GM19468 (cell line): ENCODE measurements at regions not wholly inside any gene's neighbourhood (a gene's known extent, or its start where the extent isn't known, plus 50 kb on each side); places are given as distances from the start of the nearest gene placed in this dataset.
"Not testable (repeated sequence)": the region's sequence is repeated elsewhere in the genome, so short reads cannot be mapped to it uniquely, and the experiment has no call there.

Source experiments
- ATAC-seq: cut with Tn5 transposase; IDR thresholded peaks from one replicate; pipeline ENCODE4 v1.9.1; 2021; ENCODE audit warnings: mild to moderate bottlenecking, moderate library complexity, moderate number of reproducible peaks; ENCODE audit not compliant: unreplicated experiment; ENCODE audit errors: extremely low read depth

DNA sequence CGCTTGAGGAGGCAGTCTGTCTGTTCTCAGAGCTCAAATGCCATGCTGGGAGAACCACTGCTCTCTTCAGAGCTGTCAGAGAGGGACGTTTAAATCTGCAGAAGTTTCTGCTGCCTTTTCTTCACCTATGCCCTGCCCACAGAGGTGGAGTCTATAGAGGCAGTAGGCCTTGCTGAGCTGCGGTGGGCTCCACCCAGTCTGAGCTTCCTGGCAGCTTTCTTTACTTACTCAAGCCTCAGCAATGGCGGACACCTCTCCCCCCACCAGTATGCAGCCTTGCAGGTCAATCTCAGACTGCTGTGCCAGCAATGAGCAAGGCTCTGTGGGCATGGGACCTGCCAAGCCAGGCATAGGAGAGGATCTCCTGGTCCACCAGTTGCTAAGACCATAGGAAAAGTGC, 580.1 kb downstream of the FRK start:
- not testable (repeated sequence) for ATAC-seq

DNA sequence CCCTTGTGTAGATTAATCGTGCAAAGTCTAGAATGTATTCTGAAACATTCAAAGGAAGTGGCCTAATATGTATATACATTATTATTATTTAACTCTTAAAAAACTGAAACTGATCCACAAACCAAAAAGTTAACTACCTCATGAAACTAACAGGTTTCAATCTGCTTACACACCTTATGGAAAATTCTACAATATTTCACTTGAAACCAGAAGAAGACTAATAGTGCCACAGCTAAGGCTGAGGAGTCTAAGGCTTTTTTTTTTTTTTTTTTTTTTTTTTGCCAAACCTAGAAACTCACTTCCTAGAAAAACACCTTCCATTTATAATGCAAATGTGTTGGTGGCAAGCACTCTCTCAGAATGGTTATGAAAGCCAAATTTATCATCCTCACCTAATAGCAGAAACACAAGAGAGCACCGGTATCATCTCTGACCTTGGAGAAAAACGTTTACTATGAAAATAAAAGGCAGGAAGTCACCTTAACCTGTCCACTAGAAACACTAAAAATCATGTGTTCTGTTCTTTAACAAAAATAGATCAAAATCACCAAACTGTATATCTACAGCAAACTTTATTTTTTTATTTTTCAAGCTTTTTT, 586.1 kb downstream of the FRK start:
- no peak for ATAC-seq

DNA sequence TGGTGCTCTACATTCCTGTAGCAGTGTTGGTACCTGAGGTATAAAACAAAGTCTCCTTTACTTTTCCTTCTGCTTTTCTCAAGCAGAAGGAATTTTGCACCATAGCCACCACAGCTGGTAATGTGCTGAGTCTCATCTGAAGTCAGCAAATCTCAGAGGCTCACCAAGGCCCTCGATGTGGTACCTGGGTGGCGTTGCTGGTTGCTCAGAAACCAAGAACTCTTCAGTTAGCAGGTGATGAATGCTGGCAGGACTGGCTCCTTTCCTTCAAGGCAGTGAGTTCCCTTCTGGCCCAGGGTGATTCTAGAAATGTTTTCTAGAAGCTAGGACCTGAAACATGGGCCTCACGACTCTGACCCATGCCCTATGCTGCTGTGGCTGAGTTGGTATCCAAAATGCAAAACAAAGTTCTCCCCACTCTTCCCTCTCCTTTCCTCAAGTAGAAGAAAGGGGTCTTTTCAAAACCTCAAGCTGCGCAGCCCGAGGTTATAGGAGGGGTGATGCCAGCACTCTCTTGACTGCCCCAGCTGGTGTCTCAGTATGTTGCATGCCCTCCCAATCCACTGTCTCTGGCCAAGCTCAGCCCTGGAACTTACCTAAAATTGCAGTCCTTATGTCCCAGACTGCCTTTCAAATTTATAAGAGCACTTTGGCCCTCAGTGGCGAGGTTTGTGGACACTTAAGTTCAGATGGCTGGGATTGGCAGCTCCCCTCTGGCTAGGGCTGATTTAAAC, 592.3 kb downstream of the FRK start:
- ATAC-seq: no peak

DNA sequence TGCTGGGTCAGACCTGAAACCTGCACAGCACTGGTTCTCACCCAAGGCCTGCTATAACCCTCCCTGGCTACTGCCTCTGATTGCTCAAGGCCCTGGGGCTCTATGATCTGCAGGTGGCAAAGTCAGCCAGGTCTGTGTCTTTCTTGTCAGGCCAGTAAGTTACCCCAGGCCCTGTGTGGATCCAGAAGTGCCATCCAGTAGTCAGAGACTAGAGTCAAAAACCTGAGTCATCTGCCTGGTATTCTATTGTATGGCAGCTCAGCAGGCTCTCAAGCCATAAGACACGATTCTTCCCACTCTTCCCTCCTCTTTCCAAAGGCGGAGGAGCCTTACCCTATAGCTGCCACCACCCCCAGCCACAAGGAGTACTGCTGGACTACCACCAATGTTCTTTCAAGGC, 593.0 kb downstream of the FRK start:
- ATAC-seq: no peak

DNA sequence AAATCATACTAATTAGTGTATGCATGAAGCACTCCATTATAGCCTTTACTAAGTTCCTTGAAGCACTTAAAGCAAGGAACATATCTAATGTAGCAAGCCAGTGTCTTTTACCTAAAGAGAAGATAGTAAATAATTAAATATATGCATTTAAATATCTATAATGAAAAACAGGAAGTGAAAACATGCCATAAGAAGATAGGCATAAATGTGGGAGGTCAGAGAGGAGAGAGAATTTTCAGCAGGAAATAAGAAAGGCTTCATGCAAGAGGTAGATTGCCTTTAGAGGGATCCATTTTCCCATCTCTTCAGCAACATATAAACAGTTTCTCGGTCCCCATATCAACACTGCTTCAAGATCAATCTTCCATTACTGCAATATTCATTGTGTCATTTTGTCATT, 599.8 kb downstream of the FRK start:
- ATAC-seq: no peak

DNA sequence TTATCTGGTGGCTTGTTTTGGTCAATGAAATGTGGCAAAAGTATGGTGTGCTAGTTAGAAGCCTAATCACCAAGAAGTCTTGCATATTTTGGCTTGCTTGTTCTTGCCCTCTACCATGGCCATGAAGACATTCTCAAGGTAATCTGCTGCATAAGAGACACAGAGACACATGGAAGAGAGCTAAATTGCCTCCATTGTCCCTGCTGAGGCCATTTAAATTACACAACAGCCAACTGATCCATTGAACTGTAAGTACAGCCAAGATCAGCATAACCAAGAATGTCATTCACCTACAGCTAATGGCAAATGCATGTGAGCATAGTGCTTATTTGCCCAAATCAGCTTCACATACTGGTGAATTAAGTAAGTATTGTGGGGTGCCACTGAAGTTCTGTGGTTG, 603.8 kb downstream of the FRK start:
- no peak for ATAC-seq

DNA sequence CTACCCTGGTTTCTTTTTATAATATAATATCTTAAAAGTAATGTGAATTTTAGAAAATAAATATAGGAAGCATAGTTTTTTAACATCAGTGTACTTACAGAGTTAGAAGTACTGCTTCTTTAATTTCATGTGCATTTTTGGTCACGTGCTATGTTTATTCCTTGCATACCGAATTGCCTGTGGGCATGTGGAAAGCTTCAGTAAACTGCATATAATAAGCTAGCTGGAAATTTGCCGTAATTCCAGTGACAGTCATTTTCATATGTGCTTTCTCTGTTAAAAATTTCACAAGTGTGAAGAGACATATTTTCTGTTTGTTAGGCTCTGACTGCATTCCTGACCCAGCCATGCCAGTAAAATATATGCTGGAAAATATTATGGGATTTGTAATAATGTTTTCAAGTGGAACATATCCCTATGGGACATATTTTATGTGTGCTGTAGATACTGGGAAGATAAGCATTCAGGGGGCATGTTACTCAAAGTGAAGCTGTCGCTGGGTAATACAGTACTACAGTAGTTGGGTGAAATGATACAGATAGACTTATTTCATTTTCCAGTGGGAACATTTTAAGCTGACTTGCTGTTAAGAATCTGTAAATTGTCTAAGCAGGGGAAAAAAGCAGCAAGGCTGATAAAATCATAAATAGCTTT, 616.7 kb downstream of the FRK start:
- ATAC-seq: no peak

DNA sequence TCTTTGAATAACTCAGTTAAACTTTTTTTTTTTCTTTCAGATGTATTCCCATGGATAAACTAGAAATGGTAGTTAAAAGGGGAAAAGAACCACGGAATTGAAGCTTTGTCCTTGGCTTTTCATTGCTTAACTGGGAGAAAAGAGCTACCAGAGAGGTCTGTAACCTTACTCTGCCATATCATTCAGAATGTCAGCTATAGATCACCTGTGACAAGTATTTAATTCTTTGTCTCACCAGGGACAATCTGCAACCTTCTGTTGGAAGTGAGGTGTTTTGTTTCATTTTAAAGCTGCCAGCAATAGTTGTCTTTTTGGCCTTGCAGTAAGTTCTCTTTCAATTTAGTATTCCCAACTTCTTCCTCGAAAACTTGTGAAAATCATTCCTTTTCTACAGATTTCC, 618.4 kb downstream of the FRK start:
- no peak for ATAC-seq

DNA sequence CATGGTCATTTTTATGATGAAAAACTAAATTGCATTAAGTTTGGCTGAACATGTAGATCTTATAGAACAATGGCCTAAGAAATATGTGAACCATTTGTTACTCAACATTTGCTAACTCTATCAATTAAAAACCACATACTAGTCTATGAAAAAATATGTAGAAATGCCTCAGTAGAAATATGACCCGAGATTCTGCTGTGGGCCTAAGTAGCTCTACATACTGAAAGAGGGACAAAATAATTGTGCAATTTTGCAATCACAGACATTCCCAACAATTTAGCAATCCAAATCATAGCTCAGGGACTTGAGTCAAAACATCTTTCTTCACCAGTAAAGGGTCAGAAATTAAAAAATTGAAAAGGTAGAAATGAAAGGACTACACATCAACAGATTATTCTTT, 619.0 kb downstream of the FRK start:
- ATAC-seq: no peak

DNA sequence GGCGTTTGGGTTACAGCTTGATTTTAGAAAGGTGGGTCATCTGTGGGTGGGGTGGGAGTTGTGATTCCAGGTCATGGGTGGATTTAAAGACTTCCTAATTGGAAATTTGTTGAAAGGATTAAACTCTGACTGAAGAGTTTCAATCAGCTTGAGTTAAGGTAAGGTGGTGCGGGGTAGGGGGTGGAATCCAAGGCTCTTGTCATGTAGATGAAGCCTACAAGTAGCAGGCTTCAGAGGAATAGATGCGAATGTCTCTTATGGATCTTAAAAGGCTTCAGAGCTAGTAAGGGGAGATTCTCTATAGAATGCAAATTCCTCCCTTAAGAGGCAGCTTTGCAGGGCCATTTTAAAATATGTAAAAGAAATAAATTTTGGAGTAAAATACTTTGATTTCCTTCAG, 645.3 kb downstream of the FRK start:
- ATAC-seq: no peak

DNA sequence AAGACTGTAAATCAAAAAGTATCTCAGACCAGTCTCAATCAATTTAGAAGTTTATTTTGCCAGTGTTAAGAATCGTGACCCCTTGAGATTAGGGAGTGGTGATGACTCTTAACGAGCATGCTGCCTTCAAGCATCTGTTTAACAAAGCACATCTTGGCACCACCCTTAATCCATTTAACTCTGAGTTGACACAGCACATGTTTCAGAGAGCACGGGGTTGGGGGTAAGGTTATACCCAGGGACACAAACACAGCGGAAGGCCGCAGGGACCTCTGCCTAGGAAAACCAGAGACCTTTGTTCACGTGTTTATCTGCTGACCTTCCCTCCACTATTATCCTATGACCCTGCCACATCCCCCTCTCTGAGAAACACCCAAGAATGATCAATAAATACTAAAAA, 645.8 kb downstream of the FRK start:
- not testable (repeated sequence) for ATAC-seq

DNA sequence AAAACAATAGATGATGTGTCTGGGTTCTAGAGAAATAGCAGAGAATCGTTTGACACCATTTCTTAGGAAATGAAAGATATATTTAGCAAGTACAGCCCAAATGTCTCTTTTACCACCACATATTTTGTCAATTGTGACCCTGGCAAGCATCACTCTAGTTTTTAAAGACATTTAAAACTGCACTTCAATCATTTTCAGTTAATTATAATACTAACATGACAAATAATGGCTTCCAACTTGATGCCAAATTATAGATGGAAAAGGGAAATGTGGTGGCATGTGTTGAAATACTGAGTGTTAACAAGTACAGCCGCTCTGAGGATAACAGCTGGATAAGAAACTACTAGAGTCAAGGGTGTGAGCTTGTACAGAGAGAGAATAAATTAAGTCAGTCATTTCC, 648.9 kb downstream of the FRK start:
- ATAC-seq: no peak

DNA sequence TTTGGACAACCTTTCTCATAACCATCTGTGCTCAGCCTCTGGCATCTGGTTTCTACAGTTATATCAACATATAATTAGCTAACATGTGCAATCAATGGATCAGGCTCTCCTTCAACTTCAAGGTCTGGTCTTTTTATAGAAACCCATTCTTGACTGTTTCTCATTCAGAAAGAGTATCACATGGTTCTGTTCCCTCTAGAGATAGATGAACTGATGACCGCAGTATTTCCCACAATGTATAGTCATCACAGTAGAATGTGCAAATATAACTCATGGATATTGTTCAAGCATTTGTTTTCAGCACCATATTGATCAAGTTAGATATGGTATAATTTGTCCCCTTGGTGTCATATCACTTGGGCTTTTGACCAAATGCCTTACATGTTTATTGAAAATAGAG, 656.2 kb downstream of the FRK start:
- no peak for ATAC-seq

DNA sequence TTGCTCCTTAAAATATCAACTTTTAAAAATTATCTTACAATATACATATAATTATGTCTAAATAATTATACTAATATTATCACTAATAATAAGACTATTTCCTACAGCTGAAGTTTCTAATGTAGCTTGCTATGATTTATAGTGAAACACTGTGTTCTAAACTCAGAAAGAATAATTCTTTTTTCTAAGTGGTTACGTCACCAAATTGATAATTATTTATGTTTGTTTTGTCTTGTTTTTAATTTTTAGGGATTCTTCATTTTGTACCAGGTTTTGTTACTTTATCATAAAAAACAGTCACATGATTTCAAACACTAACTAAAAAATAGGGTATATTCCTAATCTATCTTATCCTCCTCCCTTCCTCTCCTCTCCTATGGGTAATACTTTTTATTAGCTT, 662.1 kb downstream of the FRK start:
- no peak for ATAC-seq

DNA sequence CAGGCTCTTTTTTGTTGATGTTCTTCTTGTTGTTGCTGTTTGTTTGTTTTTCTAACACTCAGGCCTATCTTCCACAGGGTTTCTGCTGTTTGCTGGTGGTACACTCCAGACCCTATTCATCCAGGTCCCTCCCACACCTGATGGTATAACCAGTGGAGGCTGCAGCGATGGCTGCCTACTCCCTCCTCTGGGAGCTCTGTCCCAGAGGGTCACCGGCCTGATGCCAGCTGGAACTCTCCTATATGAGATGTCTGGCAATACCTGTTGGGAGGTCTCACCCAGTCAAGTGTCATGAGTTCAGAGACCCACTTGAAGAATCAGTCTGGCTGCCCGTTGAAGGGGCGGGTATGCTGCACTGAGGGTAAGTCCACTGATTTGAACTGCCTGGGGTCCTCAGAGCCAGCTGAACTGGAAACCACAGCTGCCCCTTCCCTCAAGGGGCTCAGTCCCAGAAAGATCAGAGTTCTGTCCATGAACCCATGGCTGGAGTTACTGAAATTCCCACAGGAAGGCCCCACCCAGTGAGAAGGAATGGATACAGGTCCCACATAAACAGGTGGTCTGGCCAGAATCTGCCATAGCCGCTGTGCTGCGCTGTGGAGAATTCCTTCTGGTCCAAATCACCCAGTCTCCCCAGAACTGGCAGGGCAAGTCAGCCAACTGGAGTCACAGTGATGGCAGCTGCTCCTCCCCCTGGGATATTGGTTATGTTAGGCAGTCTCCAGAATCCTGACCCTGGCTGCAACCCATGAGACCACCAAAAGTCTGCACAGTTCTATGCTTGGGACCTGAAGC, 664.4 kb downstream of the FRK start:
- no peak for ATAC-seq

DNA sequence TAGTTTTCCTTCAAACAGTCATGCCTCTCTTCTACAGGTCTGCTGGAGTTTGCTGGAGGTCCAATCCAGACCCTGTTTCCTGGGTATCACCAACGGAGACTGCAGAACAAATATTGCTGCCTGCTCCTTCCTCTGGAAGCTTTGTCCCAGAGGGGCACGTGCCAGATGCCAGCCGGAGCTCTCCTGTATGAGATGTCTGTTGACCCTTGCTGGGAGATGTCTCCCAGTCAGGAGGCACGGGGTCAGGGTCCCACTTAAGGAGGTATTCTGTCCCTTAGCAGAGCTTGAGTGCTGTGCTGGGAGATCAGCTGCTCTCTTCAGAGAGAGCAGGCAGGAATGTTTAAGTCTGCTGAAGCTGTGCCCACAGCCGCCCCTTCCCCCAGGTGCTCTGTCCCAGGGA, 666.9 kb downstream of the FRK start:
- no peak for ATAC-seq

DNA sequence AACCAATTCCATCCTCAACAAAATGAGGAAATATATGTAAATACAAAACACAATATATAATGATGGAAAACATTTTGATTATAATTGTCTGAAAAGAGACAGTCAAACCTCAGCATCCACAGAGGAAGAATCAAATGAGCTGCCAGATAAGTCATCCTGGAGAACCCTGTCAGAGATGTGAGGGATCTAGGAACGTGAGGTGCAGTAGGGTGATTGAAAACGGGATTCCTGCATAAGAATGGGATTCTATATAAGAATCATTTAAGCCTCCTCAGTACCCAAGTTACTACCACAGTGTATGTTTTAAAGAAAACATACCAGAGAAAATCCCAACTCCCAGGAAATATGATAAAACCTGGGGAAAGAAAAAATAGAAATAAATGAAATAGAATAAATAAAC, 690.5 kb downstream of the FRK start:
- no peak for ATAC-seq

DNA sequence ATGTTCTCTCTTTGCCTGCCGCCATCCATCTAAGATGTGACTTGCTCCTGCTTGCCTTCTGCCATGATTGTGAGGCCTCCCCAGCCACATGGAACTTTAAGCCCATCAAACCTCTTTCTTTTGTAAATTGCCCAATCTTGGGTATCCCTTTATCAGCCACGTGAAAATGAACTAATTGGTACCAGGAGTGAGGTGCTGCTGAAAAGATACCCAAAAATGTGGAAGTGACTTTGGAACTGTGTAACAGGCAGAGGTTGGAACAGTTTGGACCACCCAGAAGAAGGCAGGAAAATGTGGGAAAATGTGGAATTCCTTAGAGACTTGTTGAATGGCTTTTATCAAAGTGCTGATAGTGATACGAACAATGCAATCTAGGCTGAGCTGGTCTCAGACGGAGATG, 694.9 kb downstream of the FRK start:
- no peak for ATAC-seq

DNA sequence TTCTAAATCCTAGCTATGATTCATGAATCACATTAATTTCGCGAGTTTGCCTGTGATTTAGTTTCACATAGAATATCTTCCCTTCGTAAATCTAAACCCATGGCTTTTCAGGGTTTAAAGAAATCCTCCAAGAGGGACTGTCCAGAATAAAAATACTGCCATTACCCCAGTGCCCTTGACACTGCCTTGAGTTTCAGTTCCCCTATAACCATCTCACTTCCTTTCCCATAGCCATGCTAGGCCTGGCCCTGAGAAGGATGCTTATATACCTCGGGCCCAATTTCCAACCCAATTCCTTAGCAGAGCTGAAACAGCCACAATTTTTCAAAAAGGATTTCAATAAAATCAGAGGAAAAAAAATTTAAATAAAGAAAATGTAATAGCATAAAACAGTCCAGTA, 697.3 kb downstream of the FRK start:
- peak; percentile 74 for ATAC-seq

DNA sequence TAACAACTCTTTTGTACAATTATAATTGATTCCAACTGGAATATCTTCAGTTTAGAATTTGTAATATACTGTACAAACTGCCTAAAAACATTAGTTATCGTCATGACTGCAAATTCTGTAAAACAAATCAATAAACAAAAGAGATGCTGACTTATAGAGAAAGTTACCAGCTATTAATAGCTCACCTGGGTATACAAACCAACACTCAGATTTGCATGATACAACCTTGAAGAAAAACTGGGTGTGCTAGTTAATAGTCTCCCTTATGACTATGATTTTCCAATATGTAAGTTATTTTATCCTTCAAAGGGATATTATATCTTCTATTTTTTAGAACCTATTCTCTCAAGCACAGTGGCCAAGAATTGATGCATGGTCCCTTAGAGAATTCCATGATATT, 698.5 kb downstream of the FRK start:
- ATAC-seq: no peak
